GM18520 (cell line): ENCODE measurements at regions not wholly inside any gene's neighbourhood (a gene's known extent, or its start where the extent isn't known, plus 50 kb on each side); places are given as distances from the start of the nearest gene placed in this dataset.

Experiments
- ATAC-seq: cut with Tn5 transposase; IDR thresholded peaks from one replicate; pipeline ENCODE4 v1.9.1; 2021; ENCODE audit not compliant: unreplicated experiment

DNA sequence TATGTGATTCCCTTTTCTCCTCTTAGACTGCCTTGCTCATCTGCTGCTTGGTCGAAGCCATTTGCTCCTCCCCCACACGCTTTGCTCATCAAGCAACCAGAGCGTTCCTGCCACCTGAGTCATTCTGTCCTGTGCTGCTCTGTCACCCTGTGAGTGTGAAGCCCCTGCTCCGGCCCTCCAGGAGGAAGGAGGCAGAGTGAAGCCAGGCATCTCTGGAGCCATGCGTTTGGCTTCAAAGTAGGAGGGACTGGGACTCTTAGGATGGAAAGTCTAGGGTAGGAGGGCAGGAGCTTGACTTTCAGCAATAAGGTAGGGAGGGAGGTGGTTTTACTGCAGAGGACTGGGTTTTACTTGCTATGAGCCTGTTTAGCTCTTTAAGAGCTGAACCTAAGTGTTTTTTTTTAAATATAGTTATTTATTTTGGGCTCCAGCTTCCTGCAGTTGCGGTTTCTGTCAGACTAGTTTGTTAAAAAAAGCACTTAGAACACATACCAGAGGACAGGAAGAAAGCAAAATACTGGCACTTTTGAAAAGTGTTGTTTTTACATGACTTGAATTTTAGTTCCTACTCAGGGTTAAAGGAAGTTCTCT, 63.6 kb downstream of the SPINK2 start:
- peak; percentile 90 for ATAC-seq

DNA sequence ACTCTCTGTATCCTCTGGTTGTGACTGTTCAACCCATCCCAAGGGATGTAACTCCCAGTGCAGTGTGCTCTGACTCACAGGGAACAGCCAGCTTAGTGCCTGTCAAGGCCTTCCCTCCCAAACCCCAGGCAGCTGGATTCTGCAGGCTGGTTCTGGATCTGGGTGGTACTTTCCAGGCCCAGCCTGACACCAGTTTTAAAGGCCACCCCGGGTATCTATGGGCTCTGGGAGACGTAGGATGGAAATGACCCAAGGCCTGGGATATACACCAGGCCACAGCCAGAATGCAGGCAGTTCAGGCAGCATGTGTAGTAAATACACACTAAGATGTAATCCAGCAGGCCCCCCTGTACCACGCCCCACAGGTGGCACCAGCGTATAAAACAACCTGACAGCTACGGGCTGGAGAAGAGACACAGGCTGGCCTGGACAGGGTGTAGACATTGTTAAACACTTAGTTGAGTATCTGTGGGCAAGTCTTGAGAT, 64.2 kb downstream of the SPINK2 start:
- ATAC-seq = peak; percentile 23

DNA sequence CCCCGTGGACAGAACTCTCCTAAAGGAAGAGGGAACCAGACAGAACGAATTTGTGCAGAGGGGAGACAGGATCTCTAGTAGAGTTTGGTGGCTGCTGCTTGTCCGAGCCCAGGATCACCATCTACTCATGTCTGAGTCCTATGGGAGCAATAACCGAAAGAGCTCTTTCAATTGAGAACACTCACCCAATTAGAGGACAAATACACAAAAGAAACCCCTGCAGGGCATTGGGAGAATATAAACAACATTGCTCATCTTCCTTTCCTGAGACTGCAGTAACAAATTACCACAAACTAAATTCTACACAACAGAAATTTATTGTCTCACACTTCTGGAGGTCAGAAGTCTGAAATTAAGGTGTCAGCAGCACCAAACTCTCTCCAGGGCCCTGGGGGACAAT, 65.6 kb downstream of the SPINK2 start:
- no peak for ATAC-seq

DNA sequence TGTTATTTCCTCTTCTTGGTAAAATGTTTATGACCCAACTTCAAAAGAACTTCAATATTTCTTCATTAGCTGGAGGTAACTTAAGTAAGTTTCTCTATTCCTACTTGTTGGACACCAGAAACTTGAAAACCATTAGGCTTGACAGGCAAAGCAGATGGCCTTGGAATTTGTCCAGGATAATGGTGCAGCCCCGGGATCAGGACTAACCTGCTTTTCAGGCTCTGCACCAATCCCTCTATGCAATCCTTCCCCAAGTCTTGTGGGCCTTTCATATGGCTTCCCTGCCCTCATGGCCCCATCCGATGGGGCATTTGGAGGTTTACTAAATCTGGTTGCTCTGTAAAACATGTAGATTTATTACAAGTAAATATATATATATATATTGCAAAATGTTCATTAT, 68.5 kb downstream of the SPINK2 start:
- ATAC-seq = no peak

DNA sequence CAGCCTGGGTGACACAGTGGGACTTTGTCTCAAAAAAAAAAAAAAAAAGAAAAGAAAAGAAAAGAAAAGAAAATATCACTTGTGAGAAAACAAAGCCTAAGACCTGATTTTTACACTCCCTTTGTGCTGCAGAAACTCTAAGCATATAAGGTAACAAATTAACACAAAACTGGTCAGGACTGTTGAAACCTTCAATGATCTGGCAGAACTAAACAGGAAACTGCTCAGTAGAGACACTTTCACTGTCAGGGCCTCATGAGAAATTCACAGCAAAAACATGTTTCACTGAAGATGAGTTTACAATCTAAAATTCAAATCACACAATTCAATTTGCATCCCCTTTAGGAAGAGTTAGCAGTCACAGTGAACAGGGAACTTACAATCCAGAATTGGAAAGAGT, 69.1 kb upstream of the HOPX start:
- ATAC-seq = no peak

DNA sequence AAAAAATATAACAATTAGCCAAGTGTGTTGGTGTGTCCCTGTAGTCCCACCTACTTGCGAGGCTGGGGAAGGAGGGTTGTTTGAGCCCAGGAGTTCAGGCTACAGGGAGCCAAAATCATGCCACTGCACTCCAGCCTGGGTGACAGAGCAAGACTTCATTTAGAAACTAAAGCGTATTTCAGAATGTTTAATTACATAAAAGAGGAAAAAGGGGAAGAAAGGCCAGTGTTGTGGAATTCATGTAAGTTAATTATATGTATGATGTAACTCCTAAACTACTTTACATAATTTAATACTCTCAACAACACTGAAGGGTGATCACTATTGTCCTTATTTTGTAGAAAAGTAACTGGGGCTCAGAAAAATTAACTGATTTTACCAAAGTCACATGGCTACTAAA, 67.2 kb upstream of the HOPX start:
- ATAC-seq = no peak

DNA sequence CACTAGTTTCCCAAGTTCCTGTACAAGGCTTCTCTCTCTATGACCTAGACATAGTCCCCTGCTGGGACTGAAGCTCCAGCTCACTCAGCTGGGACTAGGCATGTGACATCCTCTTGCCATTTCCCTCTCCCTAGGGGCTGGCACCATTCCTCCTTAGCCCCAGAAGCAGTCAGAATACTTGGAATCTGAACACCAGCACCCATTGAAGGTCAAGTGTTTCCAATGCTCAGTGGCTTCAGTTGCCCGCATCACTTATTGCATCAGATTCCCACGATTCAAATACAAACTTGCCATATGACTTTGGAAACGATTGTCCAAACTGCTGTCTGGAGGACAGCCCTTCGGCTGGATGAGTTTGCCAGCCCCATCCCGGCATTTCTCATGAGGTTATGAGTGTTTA, 65.5 kb upstream of the HOPX start:
- ATAC-seq = no peak

DNA sequence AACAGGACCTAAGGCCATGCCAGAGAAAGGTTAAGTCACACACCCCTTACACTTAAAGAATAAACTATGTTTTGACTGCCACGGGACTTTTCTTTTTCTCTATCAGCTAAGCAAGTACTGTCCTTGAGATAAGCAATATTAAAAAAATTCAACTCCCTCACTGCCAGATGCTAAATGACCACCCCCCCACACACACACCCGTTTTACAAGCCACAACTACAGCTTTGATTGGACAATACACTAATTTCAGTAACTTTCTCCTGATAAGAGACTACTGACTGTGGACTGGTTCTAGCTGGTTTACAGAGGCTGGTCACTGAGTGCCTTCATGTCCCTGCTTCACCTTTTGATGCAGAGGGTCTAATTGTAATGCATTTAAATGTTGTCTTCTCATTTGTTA, 63.9 kb upstream of the HOPX start:
- no peak for ATAC-seq

DNA sequence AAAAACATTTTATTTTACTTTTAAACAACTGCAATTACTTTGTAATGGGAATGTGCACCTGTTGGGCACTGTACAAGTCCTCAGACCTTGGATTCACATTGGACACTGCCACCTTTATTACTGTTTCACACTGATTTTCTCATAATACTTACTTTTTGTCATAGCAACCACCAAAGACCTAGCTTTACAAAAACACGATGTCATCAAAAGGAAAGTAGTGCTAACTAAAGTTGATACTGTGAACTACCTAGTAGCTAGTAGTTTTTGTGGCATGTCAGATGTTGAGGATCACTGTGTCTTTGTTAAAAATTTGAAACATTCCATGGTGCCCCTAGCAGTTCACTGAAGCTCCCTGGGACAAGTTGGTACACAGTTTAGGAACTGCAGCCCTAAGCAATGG, 62.9 kb upstream of the HOPX start:
- ATAC-seq = no peak

DNA sequence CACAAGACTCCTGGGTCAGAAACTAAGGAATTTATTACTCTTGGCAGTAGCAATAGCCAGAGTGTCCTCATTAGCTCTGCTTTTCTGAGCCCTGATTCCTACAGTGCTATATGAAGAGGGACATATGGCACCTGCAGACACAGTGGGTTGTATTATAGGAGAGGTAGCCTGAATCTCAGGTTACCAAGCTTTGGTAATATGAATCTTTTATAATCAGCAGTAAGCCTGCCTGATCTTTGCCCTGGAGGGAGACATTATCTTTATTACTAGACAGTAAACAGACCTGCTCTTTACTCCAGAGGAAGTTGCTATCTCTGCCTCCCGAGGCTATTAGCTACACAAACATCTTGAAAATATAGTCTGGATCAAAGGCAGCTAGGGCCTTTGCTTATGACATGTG, 62.5 kb upstream of the HOPX start:
- ATAC-seq = no peak

DNA sequence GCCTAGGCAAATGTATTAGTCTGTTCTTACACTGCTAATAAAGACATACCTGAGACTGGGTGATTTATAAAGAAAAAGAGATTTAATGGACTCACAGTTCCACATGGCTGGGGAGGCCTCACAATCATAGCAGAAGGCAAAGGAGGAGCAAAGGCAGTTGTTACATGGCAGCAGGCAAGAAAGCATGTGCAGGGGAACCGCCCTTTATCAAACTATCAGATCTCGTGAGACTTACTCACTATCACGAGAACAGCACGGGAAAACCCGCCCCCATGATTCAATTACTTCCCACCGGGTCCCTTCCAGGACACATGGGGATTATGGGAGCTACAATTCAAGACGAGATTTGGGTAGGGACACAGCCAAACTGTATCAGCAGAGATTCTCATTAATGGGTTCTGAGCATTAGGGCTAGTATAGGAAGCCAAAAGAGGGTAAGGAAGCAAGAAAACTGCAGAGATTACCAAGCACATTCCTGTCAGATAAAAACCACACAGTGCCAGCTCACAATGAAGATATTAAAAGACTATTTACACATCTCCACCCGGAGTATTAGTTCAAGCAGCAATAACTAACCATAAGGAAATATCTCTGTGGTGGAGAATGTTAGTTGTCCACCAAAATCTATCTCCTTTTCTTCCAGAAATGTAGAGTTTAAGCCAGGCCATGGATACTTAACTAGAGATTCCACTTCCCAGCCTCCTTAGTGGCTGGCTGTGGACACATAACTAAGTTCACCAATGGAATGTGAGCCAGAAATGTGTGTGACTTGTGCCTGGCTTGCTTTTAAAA, 61.2 kb upstream of the HOPX start:
- no peak for ATAC-seq

DNA sequence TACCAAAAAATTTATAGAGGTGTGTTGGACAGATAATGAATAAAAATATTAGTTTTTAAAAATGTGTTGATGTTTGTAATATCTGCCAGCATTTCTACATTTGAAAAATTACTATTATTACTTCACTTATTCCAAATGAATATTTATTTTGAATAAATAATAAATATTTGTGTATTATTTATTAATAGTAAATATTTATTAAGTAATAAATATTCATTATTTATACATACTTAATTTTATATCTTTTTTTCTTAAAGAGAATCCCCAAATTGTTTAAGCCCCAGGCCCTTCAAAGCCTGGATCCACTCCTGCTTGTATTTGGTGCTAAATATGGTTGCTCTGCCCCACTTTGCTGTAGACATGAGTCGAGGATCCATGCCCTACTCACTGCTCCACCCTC, 60.5 kb upstream of the HOPX start:
- ATAC-seq = no peak

DNA sequence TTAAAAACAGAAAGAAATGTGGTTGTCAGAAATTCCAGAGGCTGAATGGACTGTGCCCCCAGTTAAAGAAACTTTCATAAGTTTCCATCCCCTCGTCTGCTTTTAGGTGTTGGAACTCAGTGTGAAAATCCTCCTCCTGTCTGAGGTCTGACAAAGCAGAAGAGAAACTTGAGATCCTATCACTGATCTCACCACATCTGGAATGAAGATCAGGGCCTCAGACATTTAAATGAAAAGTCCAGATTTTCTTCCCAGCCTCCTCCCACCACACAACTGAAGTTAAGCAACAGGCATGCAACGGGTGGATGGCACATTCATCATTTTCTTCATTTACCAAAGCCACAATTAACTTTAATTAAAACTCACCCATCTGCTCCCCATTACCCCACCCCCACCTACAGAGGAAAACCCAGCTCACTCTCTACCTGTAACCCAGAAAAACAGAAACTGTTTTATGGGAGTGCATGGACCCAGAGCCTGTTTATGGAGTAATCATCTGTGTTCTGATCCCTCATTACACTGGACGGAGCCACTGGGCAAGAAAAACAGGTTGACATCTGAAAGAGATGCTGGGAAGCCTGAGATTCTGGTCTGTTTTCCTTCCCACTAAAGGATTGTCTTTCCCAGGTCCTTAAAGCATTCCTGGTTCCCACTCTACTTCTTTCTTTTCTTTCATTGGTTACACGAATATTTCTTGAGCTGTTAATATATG, 58.1 kb upstream of the HOPX start:
- no peak for ATAC-seq

DNA sequence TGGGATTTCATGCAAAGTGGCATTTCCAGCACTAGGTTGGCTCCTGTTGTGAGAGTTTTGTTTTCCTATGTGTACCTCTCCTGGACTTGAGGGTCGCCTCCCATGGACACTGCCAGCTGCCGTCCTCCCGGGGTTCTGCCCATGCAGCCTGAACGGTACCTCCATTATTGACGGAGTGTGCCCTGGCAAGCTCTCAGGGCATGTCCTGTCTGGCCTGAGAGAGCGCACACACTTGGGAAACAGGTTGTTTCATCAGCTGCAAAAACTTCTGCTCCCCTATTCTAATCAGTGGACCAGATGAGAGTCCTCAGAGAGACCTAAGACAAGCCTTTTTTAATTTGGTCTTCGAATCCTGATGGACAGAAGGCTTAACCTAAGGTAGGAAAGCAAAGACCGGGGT, 56.6 kb upstream of the HOPX start:
- no peak for ATAC-seq

DNA sequence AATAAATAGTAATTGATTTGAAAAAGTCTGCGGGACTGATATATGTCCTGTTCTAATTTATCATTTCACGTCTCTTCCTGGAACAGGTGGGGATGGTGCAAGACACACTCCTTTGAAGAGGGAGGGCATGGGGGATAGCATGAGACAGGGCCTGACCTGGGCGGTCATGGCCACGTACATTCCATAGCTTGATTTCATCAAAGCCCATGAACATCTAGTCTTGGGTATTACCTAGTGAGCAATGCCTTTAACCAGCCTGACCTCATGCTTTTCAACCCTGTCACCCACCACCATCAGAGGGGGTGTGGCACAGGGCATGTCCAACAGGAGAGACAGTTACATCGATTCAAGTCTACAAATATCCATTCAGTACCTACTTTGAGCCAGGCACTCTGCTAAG, 52.3 kb upstream of the HOPX start:
- ATAC-seq = no peak

DNA sequence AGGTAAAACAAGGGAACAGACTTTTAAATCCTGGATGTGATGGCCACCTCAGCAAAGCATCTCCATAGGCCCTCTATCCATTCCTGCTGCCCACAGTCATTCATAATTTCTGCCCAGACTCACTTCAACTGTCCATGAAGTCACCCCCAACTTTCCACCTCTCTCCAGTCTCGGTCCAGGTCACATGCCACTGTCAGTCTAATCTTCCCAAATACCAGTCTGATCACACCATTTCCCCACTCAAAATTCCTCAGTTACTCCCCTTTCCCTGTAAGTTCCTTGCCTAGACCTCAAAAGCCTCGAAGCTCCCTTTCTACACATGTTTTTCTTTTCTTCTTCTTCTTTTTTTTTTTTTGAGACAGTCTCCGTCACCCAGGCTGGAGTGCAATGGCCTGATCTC, 51.2 kb upstream of the HOPX start:
- no peak for ATAC-seq

DNA sequence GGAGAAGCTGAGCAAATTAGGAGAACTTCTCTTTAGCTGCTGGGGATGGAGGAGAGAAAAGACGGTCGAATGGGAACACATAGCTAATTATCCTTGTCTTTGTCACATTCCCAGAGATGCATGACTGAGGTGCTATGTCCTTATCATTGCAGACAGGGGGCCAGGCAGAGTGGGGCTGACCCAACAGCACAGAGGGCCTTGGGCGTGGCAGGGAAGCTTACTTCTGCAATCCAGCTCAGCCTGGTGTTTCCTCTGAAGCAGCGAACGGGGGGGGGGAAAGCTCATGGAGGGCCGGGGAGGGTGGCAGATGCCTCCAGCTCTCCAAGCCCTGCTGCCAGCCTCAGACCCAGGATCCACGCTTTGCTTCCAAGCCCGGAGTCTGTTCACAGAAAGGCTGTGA, 50.8 kb upstream of the HOPX start:
- ATAC-seq = no peak
